Left lung (tissue), 4 donors: ENCODE measurements at regions not wholly inside any gene's neighbourhood (a gene's known extent, or its start where the extent isn't known, plus 50 kb on each side); places are given as distances from the start of the nearest gene placed in this dataset.
"Not testable (repeated sequence)": the region's sequence is repeated elsewhere in the genome, so short reads cannot be mapped to it uniquely, and the experiment has no call there.

Experiments
- ATAC-seq: fragments of 200-7000 bp; cut with Tn5 transposase; one replicate; pipeline ENCODE4 v1.9.1; 2020; ENCODE audit warnings: moderate library complexity
- DNase-seq, 4 donors: peaks; one replicate each; pipeline ENCODE4 v3.0.0-alpha.2; 2013 to 2020
- H3K27ac ChIP-seq, 2 donors: fragments of 200-600 bp; sonication (generic) in 1 of 2; one replicate each; pipeline versions ENCODE4 v1.5.0 to v1.8.0; 2020 to 2021
- H3K27me3 ChIP-seq, 2 donors: fragments of 200-600 bp; sonication (generic) in 1 of 2; one replicate each; pipeline versions ENCODE4 v1.5.0 to v1.8.0; 2020 to 2021
- H3K36me3 ChIP-seq, 2 donors: fragments of 200-600 bp; sonication (generic) in 1 of 2; one replicate each; pipeline versions ENCODE4 v1.5.0 to v1.8.0; 2020 to 2021
- H3K4me1 ChIP-seq, 2 donors: fragments of 200-600 bp; one replicate each; pipeline ENCODE4 v1.8.0; 2021
- H3K4me3 ChIP-seq, 2 donors: fragments of 200-600 bp; sonication (generic) in 1 of 2; one replicate each; pipeline versions ENCODE4 v1.5.0 to v1.8.0; 2020 to 2021; ENCODE audit warnings: mild to moderate bottlenecking in 1 of 2
- H3K9me3 ChIP-seq, 2 donors: fragments of 200-600 bp; sonication (generic) in 1 of 2; one replicate each; pipeline versions ENCODE4 v1.5.0 to v1.8.0; 2020 to 2021
- CTCF ChIP-seq, 2 donors: fragments of 200-600 bp; sonication (generic) in 1 of 2; IDR thresholded peaks; one replicate each; pipeline versions ENCODE4 v1.5.0 to v1.8.0; 2021; ENCODE audit warnings: antibody characterized with exemption in 2 of 2
- intact Hi-C, 2 donors: fragments of 100-400 bp; cut with DNase I; formaldehyde crosslinking; loops; one replicate each; pipeline versions ENCODE4 v1.11.2 to v1.14.2; 2022
- donor health status: DM: no; HTN: yes; CAD: no.
- donor health status: DM: no; HTN: no; CAD: no.

GRCh38 chr4:170465429-170465828, 375.7 kb upstream of the AADAT start:
- H3K4me1 ChIP-seq, result no peaks in the 10 kb centered on the region
- DNase-seq (no peak), ATAC-seq (no peak)
- H3K36me3 ChIP-seq, result no peaks in the 10 kb centered on the region
- intact Hi-C loops, result no loop called here
- no peak for TF ChIP-seq CTCF (IDR thresholded peaks at IDR 0.05)
- H3K4me3 ChIP-seq, result no peak overlapping the region
- no peaks in the 10 kb centered on the region for H3K27me3 ChIP-seq
- no peaks in the 10 kb centered on the region for H3K9me3 ChIP-seq
- H3K27ac ChIP-seq, result no peak overlapping the region

GRCh38 chr4:170464614-170465197, 374.9 kb upstream of the AADAT start:
- ATAC-seq (no peak), DNase-seq (no peak)
- Histone ChIP-seq H3K4me3 (no peak overlapping the region), H3K36me3 (no peaks in the 10 kb centered on the region), H3K27ac (no peak overlapping the region), H3K9me3 (no peaks in the 10 kb centered on the region), H3K27me3 (no peaks in the 10 kb centered on the region), H3K4me1 (no peaks in the 10 kb centered on the region)
- intact Hi-C loops, result no loop called here
- TF ChIP-seq CTCF (IDR thresholded peaks at IDR 0.05), result no peak

- intact Hi-C loops, result no loop called here
- H3K4me3 ChIP-seq, result no peak overlapping the region
- TF ChIP-seq CTCF (IDR thresholded peaks at IDR 0.05), result no peak
- H3K27ac ChIP-seq, result no peak overlapping the region
- ATAC-seq (no peak), DNase-seq (no peak)
- no peaks in the 10 kb centered on the region for H3K36me3 ChIP-seq
- H3K9me3 ChIP-seq, result peaks cover 0 to 3% of the 10 kb centered on the region in 2 donors
- H3K27me3 ChIP-seq, result no peaks in the 10 kb centered on the region
- H3K4me1 ChIP-seq, result no peaks in the 10 kb centered on the region
Observed at GRCh38 chr4:170446782-170447181, 357.0 kb upstream of the AADAT start.

- not testable (repeated sequence) for H3K9me3 ChIP-seq
Observed at GRCh38 chr4:170441146-170441545, 351.4 kb upstream of the AADAT start.

GRCh38 chr4:170428929-170429328, 339.2 kb upstream of the AADAT start:
- Histone ChIP-seq H3K9me3 (peaks cover 0 to 12% of the 10 kb centered on the region in 2 donors), H3K27me3 (no peaks in the 10 kb centered on the region), H3K4me1 (no peaks in the 10 kb centered on the region), H3K36me3 (no peaks in the 10 kb centered on the region), H3K4me3 (no peak overlapping the region), H3K27ac (no peak overlapping the region)
- no peak for TF ChIP-seq CTCF (IDR thresholded peaks at IDR 0.05)
- intact Hi-C loops, result no loop called here
- DNase-seq (no peak), ATAC-seq (no peak)

More at GRCh38 chr4:170441146-170441545, 351.4 kb upstream of the AADAT start:
- ATAC-seq, H3K27ac ChIP-seq, H3K36me3 ChIP-seq, intact Hi-C loops, DNase-seq, H3K4me3 ChIP-seq, H3K4me1 ChIP-seq, H3K27me3 ChIP-seq: not testable (repeated sequence)

DNA sequence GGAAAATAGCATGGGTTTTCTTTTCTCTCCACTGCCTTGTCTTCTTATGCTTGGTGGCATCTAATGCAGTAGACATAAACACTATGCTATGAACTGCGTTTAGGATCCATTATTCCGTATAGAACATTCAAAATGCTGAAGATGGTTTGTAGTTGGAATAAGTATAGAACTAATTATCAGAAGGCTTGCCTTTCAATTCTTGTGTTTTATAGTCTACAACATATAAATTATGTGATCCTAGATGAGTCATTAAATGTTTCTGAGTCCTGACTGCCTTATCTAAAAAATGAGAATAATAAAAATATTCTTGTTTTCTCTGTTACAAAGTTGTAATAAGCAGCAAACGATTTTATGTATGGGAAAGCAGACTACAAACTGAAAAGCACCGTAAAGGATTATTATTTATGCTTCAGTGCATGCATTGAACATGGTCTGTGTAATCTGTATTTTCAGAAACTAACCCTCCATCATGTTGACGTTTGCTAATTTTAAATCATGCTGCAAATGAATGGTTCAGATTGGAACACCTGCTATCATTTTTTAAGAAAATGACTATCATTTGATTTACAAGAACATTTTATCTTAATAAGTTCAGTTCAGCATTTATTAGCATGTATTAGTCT, 335.9 kb upstream of the AADAT start:
- no peak for DNase-seq
- no peak for ATAC-seq
- Histone ChIP-seq H3K27me3 (no peaks in the 10 kb centered on the region), H3K36me3 (no peaks in the 10 kb centered on the region), H3K4me3 (no peak overlapping the region), H3K4me1 (no peaks in the 10 kb centered on the region), H3K9me3 (peaks cover 0 to 8% of the 10 kb centered on the region in 2 donors), H3K27ac (no peak overlapping the region)
- TF ChIP-seq CTCF (IDR thresholded peaks at IDR 0.05), result no peak
- intact Hi-C loops, result no loop called here
